Myocyte (in vitro differentiated cells): ENCODE measurements at regions not wholly inside any gene's neighbourhood (a gene's known extent, or its start where the extent isn't known, plus 50 kb on each side); places are given as distances from the start of the nearest gene placed in this dataset.
"Not testable (repeated sequence)": the region's sequence is repeated elsewhere in the genome, so short reads cannot be mapped to it uniquely, and the experiment has no call there.

Experiments
- DNase-seq: peaks from one replicate; pipeline ENCODE4 v3.0.0-alpha.2; 2012; ENCODE audit warnings: low read depth

GRCh38 chr15:62636823-62637573 lies 405.5 kb upstream of the TPM1 start:
- DNase-seq = no peak

GRCh38 chr15:62637574-62637897 lies 405.0 kb upstream of the TPM1 start:
- DNase-seq = no peak

- DNase-seq = no peak
Observed at GRCh38 chr15:62637950-62638619, 404.5 kb upstream of the TPM1 start.

- DNase-seq = no peak
Observed at GRCh38 chr15:62639432-62639831, 403.1 kb upstream of the TPM1 start.

GRCh38 chr15:62639906-62640605 lies 402.5 kb upstream of the TPM1 start:
- no peak for DNase-seq

GRCh38 chr15:62641825-62642224 lies 400.7 kb upstream of the TPM1 start:
- peak; percentile 15 for DNase-seq

- no peak for DNase-seq
Observed at GRCh38 chr15:62643572-62643971, 399.0 kb upstream of the TPM1 start.

GRCh38 chr15:62644216-62644888 lies 398.2 kb upstream of the TPM1 start:
- no peak for DNase-seq

- peak; percentile 80 for DNase-seq
Observed at GRCh38 chr15:62644889-62645742, 397.4 kb upstream of the TPM1 start.

- peak; percentile 96 for DNase-seq
Observed at GRCh38 chr15:62647202-62647842, 395.2 kb upstream of the TPM1 start.

- DNase-seq = no peak
Observed at GRCh38 chr15:62647843-62648505, 394.6 kb upstream of the TPM1 start.

- DNase-seq = peak; percentile 23
Observed at GRCh38 chr15:62648954-62649353, 393.6 kb upstream of the TPM1 start.

GRCh38 chr15:62649793-62650420 lies 392.6 kb upstream of the TPM1 start:
- no peak for DNase-seq

- DNase-seq = no peak
Observed at GRCh38 chr15:62653122-62653521, 389.4 kb upstream of the TPM1 start.

GRCh38 chr15:62656071-62656470 lies 386.5 kb upstream of the TPM1 start:
- no peak for DNase-seq

GRCh38 chr15:62657501-62657900 lies 385.0 kb upstream of the TPM1 start:
- not testable (repeated sequence) for DNase-seq

GRCh38 chr15:62658498-62658897 lies 384.0 kb upstream of the TPM1 start:
- DNase-seq = no peak

- no peak for DNase-seq
Observed at GRCh38 chr15:62663547-62663946, 379.0 kb upstream of the TPM1 start.

GRCh38 chr15:62665449-62665848 lies 377.1 kb upstream of the TPM1 start:
- DNase-seq = peak; percentile 9
